Posterior vena cava (tissue), 2 donors: ENCODE measurements at regions not wholly inside any gene's neighbourhood (a gene's known extent, or its start where the extent isn't known, plus 50 kb on each side); places are given as distances from the start of the nearest gene placed in this dataset.
"Not testable (repeated sequence)": the region's sequence is repeated elsewhere in the genome, so short reads cannot be mapped to it uniquely, and the experiment has no call there.

ENCODE experiments used
- DNase-seq: peaks from one replicate; pipeline ENCODE4 v3.0.0-alpha.2; 2020; ENCODE audit warnings: low spot score
- intact Hi-C, 2 donors: fragments of 100-400 bp; cut with DNase I; formaldehyde crosslinking; loops; one replicate each; pipeline versions ENCODE4 v1.14.1 to v1.14.2; 2022 to 2023
- donor health status: DM: yes; HTN: yes; CAD: no.
- donor health status: DM: yes; HTN: yes; CAD: no.

DNA sequence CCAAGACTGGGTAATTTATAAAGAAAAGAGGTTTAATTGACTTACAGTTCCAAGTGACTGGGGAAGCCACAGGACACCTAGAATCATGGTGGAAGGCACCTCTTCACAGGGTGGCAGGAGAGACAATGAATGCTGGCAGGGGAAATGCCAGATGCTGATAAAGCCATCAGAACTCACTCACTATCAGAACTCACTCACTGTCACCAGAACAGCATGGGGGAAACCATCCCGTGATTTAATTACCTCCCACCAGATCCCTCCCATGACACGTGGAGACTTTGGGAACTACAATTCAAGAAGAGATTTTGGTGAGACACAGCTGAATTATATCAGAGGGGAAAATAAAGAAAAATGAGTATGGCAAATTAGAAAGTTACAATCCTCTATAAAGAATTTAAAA is 310.9 kb downstream of the BCHE start:
- DNase-seq, result no peak
- intact Hi-C loops, result no loop called here

DNA sequence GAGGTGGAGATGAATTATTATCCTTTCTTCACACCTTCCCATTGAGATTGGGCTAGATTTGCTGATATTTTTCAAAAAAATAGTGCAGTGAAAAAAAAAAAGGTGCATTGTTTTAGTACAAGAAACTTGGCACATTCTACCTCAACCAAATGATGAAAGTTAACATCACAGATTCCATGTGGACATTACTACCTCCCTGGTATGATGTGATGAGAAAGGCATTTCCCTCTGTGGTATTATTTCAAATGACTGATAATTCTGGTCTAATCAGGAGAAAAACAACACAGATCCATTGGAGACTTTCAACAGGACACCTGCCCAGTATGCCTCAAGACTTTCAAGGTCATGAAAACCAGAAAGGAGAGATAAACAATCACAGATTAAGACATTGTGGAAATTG is 313.4 kb downstream of the BCHE start:
- no peak for DNase-seq
- intact Hi-C loops, result no loop called here

DNA sequence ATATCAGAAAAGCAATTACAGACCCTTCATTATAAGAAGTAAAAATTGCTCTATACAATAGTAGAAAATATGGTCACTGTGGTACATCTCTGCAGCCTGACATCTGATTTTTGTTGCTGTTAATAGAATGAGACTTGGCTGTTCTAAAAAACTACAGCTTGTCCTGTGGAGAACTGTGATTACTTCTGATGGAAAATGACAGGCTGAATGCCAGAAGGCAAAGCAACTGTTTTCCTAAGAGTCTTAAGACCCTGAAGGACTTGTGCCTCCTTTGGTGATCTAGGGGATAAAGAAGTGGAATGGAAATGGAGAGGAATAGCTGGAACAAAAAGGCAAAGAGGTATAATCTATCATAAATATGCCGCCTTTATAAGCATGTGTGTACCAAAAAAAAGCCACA is 314.8 kb downstream of the BCHE start:
- no peak for DNase-seq
- intact Hi-C loops, result no loop called here

DNA sequence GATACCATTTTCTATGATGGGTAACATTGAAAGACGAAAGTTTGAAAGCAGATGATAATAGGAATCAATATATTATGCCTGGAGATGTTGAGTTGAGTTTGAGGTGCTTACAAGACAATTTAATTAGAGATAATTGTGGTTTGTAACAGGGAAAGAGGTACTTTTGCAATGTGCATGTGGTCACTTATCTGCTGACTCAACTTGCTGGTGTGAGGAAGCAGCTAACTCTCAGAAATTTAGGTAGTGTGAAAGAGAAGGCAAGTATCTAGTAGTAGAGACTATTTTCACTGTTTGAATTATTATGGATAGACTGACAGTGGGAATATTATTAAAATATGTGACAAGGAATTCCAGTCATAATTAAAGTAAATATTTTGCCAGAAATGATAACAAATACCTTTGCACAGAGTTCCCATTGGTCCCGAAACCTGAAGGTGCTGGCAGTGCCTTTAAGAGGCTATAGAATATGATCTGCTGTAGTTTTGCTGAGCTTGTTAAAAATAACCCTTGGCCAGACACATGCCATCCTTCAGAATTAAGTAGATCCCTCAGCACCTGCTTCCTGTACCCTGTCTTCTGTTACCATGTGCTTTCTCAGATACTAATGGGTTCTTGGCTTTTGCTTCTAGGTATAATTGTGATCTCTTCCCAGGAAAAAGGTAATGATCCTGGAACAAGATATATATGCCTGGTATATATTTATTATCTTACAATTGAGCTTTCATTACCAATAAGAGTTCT is 315.9 kb downstream of the BCHE start:
- no peak for DNase-seq
- intact Hi-C loops, result no loop called here

DNA sequence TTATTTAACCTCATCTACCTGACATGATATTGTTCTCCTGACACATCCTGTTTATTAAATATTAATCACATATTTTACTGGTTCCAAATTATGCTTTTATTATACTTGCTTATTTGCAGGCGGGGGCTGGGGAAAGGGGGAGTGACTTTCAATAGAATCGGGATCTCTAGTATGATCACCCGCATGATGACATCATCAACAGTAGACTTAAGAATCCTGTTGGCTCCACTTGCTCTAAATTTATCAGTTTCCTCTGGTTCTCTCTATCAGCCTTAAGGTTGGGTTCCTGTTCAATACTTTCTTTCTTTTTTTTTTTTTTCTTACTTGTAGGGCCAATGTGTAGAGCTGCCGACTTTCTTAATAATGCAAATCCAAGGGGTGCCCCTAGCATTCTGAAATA is 317.5 kb downstream of the BCHE start:
- no peak for DNase-seq
- intact Hi-C loops, result no loop called here

DNA sequence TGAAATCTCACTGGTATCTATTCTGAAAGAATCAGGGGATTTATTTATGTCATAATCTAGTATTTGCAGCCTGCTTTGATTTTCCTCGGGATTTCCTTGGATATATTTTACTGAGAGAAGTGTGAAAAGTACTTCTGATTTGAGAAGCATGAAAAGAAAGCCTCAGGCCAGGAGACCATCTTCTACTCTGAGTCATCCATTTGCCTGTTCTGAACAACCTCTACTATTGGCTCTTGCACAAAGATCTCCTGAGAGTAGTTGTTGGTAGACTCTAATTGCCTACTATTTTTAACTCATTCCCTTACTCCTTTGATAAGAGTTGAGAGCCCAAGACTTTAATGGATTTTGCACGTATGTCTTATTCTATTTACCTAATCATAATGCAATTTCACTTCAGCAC is 318.9 kb downstream of the BCHE start:
- no peak for DNase-seq
- intact Hi-C loops, result no loop called here

DNA sequence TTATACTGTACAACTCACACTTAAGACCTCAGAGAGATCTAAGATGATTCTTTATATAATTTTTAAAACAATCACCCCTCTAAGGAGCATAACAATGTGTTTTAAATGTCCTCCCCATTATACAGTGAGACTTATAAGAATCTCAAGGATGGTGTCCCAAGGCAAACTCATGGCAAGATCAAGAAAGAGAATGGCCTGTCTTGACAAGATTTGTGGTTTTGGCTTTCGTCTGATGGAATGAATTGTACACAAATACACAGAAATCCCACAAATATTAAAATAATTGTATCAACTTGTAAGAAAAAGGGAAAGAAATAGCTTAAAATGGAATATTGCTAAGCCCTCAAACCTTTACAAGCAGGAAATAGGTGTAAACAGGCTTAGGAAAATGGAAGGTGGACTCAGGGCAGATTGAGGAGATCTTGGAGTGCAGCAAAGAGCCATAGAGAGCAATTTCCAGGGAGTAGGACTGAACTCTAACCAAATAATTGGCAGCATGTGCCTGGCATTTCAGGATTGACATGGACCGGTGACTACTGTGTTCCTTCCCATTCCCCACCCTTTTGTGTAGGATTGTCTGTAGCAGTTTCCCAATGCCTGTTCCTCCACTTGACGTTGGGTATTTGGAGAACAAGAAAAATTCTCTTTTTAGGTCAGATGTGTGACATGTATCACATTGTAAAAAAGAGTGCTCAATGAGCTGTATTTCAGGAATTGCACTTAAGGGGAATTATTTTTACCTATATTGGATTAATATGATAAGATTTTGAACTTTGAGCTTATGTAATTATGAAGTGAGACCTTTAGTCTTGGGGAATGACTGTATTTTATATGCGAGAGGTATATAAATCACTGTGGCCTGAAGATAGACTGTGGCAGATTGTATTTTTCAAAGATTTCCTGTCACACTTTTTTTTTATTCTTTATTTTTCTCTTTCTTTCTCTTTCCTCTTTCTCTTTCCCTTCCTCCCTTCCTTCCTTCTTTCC is 317.8 kb upstream of the SLITRK3 start:
- DNase-seq, result no peak
- intact Hi-C loops, result no loop called here

DNA sequence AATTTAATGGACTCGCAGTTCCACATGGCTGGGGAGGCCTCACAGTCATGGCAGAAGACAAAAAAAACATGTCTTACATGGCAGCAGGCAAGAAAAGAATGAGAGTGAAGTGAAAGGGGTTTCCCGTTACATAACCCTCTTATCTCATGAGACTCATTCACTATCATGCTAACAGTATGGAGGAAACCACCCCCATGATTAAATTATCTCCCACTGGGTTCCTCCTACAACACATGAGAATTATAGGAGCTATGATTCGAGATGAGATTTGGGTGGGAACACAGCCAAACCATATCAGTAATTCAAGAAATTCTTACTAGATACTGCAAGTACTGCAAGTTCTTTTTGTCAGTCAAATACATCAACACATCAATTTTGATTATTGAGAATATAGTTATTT is 311.4 kb upstream of the SLITRK3 start:
- DNase-seq, result no peak
- intact Hi-C loops, result no loop called here

DNA sequence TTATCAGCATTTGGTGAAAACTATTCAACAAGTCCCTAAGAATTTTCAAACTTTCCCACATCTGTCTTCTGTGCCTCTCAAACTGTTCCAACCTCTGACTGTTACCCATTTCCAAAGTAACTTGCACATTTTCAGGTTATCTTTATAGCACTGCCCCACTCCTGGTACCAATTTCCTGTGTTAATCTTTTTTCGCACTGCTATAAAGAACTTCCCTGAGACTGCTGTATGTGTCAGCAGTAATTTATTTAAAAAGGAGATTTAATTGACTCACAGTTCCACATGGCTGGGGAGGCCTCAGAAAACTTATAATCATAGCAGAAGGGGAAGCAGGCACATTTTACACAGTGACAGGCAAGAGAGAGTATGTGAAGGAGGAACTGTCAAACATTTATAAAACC is 310.9 kb upstream of the SLITRK3 start:
- intact Hi-C loops, result no loop called here
- DNase-seq, result no peak

DNA sequence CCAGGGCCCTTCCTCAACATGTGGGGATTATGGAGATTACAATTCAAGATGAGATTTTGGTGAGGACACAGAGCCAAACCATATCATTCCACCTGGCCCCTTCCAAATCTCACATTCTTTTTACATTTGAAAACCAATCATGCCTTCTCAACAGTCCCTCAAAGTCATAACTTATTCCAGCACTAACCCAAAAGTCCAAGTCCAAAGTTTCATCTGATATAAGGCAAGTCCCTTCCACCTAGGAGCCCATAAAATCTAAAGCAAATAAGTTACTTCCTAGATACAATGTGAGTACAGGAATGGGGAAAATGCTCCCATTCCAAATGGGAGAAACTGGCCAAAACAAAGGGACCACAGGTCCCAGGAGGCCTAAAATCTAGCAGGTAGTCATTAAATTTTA is 309.5 kb upstream of the SLITRK3 start:
- no peak for DNase-seq
- intact Hi-C loops, result no loop called here

DNA sequence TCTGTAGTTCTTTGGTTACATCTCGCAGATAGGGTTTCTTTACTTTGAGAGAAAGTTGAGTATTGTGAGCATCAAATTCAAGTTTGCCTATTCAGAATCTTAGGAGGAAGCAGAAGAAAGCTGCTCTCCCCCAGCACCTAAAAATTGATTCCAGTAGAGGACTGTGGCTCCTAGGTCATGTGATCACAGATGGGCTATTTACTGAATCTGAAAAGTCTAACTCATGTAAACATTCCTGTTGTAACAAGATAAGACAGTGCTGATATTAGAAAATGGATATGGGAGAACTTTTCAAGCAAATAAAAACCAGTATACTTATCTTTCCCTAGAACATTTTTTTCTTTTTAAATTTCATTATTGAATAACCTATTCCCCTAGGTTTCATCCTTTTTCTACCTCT is 308.4 kb upstream of the SLITRK3 start:
- intact Hi-C loops, result no loop called here
- DNase-seq, result no peak

DNA sequence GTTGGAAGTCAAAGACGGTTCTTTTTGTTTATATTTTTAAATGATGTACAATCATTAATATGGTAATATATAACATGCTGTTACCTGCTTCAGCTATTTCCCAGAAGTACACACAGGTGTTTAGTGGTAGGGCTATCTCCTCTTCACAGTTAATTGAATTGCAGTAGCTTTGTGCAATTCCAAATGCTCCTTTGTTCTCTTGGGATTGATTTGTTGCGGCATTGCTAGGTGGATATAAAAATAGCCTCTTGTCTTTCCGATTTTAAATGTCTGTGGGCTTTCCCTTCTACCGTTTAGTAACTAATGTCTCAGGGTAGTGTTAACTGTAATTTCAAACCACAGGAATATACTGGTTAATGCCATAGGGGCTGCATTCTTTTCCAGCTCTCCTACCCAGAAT is 307.6 kb upstream of the SLITRK3 start:
- intact Hi-C loops, result no loop called here
- DNase-seq, result no peak

DNA sequence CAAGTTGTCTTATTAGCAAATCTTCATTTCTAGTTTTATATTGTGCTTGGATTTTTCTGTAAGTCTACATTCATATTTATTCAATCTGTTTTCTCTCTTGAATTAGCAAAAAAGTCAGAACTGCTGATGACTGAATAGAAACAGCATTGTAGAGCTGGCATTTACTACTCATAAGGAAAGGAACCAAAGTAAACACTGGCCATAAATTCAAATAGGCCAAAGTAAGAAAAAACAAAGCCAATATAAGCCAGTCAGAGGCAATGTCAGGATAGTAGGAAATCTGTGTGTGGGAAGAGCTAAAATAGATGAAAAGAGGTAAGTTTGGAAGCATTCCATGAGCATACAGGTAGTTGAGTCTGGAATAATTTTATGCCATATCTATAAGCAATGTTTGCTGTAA is 307.2 kb upstream of the SLITRK3 start:
- intact Hi-C loops, result no loop called here
- DNase-seq, result no peak

DNA sequence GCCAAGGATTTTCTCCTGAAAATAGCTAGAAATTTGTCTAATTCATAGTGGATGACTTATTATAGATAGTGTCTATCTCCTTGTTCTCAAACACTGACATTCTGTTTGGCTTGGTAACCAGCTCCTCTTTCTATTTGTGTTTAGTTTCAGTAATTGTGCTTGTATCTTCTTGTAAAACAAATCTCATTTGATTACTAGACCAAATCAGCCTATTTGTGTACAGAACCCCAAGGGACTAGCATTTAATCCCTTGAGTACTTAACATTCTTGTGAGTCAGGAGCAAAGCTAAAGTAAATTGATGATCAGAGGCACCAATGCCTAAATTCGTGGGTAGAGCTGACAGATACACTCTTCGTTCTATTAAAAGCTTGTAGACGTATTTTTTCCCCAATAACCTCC is 306.5 kb upstream of the SLITRK3 start:
- no peak for DNase-seq
- intact Hi-C loops, result no loop called here

DNA sequence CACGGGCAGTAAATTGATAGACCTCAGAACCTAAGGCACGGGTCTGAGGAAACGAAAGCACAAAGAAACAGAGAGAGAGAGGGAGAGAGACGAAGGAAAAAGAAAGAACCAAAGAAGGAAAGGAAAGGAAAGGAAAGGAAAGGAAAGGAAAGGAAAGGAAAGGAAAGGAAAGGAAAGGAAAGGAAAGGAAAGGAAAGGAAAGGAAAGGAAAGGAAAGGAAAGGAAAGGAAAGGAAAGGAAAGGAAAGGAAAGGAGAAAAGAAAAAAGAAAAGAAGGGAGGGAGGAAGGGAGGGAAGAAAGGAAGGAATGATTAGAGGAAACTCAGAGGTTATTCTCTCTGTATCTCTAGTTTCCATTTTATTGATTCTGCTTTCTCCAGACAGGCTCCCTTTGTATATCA is 302.6 kb upstream of the SLITRK3 start:
- DNase-seq, intact Hi-C loops: not testable (repeated sequence)

DNA sequence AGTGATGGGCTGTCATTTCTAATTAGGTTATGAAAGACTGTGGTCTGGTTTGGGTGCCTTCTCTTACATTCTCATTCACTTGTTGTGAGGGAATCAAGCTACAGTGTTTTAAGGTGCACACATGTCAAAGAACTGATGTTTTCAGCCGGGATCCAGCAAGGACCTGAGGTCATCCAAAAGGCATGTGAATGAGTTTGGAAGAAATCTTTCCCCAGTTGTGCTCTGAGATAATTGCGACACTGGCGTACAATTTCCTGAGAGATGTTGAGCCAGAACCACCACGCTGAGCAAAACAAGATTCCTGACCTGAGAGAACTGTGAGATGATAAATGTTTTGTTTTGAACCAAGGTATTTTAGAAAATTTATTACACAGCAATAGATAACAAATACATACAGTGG is 295.3 kb upstream of the SLITRK3 start:
- DNase-seq, result no peak
- intact Hi-C loops, result no loop called here

DNA sequence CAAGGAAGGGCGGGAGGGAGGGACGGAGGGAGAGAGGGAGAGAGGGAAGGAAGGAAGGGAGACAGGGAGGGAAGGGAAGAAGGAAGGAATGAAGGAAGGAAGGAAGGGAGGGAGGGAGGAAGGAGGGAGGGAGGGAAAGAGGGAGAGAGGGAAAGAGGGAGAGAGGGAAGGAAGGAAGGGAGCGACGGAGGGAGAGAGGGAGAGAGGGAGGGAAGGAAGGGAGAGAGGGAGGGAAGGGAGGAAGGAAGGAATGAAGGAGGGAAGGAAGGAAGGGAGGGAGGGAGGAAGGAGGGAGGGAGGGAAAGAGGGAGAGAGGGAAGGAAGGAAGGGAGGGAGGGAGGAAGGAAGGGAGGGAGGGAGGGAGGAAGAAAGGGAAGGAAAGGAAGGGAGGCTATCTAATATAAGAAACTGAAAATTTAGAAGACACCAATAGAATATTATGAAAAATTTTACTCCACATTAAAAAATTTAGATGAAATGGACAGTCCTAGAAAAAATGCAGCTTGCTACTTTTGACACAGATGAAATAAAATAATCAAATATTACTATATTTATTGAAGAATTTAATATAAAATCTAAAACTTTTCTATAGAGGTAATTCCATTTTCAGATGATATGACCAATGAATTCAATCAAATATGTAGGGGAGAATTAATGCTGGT is 280.3 kb upstream of the SLITRK3 start:
- no peak for DNase-seq
- intact Hi-C loops, result no loop called here

DNA sequence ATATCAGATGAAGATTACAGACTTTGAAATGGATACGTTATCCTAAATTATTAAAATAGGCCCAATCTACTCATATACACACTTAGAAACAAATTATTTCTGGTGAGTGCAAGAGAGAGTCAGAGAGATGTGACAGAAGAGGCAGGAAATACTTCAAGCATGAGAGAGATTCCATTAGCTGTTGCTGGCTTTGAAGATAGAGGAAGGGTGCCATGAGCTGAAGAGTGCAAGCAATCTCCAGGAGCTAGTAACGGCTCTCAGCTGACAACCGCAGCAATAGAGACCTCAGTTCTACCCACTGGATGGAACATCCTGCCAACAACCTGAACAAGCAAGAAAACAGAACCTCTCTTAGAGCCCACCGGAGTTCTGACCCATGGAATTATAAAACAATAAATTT is 270.7 kb upstream of the SLITRK3 start:
- intact Hi-C loops, result loop anchor here in 1 of 2 donors (5.0 kb wide), 1 partner anchor 1425 kb away; no protein-coding TSS in a partner anchor
- no peak for DNase-seq

DNA sequence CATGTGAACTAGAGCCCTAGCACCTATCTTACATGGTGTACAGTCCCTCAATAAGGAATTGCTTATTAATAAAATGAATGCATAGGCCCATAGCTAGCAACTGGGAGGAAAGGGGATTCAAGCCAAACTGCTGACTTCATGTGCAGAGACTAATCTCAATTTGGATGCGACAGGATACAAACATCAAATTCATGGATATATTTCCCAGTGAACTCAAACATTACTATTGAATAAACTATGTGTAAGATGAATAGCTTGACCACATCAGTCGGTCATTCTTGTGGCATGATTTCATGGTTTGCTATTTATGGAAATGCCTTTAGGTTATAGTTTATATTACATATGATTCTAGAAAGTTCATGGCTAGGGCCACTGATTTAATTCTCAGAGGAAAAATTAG is 268.6 kb upstream of the SLITRK3 start:
- DNase-seq, result no peak
- intact Hi-C loops, result loop anchor here in 1 of 2 donors (5.0 kb wide), 1 partner anchor 1428 kb away; no protein-coding TSS in a partner anchor

DNA sequence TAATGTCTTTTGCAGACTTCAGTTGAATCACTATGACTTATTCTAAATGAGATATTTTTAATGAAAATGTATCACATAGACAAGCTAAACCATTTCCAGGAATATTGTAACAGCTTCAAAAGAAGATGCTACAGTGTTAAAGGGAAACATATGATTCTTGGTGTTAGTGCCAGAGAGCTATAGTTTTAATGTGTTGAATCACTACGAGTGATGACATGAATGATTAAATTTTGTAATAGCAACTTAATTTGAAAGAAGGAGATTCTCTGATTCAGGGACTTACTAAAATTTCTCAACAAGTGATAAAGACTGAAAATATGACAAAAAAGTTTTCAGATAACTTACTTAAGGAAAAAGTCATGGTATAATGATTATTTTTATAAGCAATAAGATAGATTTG is 267.3 kb upstream of the SLITRK3 start:
- DNase-seq, result no peak
- intact Hi-C loops, result no loop called here
